Prostate gland (tissue), 2 donors: ENCODE measurements at regions not wholly inside any gene's neighbourhood (a gene's known extent, or its start where the extent isn't known, plus 50 kb on each side); places are given as distances from the start of the nearest gene placed in this dataset.

ENCODE experiments used
- DNase-seq: peaks from one replicate; pipeline ENCODE4 v3.0.0-alpha.2; 2019; ENCODE audit warnings: low spot score
- H3K27ac ChIP-seq, 2 donors: fragments of 200-600 bp; sonication (generic); 2 replicates each; pipeline ENCODE4 v1.5.1; 2017 to 2019
- H3K27me3 ChIP-seq: fragments of 200-600 bp; sonication (generic); replicated peaks from 2 replicates; pipeline ENCODE4 v1.5.1; 2019; ENCODE audit not compliant: insufficient read depth
- H3K36me3 ChIP-seq, 2 donors: fragments of 200-600 bp; sonication (generic); 1 replicate in 1 of 2; 2 replicates in 1 of 2; pipeline versions ENCODE4 v1.5.1 to v1.8.1; 2017 to 2019
- H3K4me1 ChIP-seq: fragments of 200-600 bp; sonication (generic); replicated peaks from 2 replicates; pipeline ENCODE4 v1.5.1; 2019
- H3K4me3 ChIP-seq, 2 donors: fragments of 200-600 bp; sonication (generic); 2 replicates each; pipeline ENCODE4 v1.5.1; 2017 to 2019
- H3K9me3 ChIP-seq: fragments of 200-600 bp; sonication (generic); 2 replicates; pipeline ENCODE4 v1.5.1; 2017
- CTCF ChIP-seq, 4 experiments: fragments of 200-600 bp in 2 of 4; fragments of 450-650 bp in 2 of 4; sonication (generic) in 2 of 4; IDR thresholded peaks; 1 replicate in 3 of 4; 2 replicates in 1 of 4; pipeline ENCODE4 v1.5.1; 2016 to 2019; ENCODE audit warnings: antibody characterized with exemption in 4 of 4, mild to moderate bottlenecking in 2 of 4, moderate library complexity in 2 of 4
- POLR2A ChIP-seq: fragments of 450-650 bp; IDR thresholded peaks from one replicate; pipeline ENCODE4 v1.6.1; 2016; ENCODE audit warnings: antibody characterized with exemption, mild to moderate bottlenecking
- POLR2AphosphoS5 ChIP-seq: sonication (generic); formaldehyde crosslinking; IDR thresholded peaks from one replicate; pipeline ENCODE4 v1.6.1; 2017; ENCODE audit warnings: antibody characterized with exemption
- WGBS: methylation state at CpG from one replicate; pipeline ENCODE4 v1.1.5; 2018; 5-methylcytosine and 5-hydroxymethylcytosine counted together
- intact Hi-C: fragments of 100-400 bp; cut with DNase I; formaldehyde crosslinking; loops from one replicate; pipeline ENCODE4 v1.14.2; 2022

GRCh38 chr17:77451894-77452852 lies 311.4 kb downstream of the SEC14L1 start:
- TF ChIP-seq CTCF (IDR thresholded peaks at IDR 0.05), result no peak
- peak; percentile 54 for TF ChIP-seq POLR2AphosphoS5
- Histone ChIP-seq H3K36me3 (no peaks in the 10 kb centered on the region), H3K4me1 (peaks cover 51% of the 10 kb centered on the region), H3K27ac (peak overlapping the region; percentile 81 to 91), H3K9me3 (no peaks in the 10 kb centered on the region), H3K4me3 (peak overlapping the region; percentile 41 to 42), H3K27me3 (no peaks in the 10 kb centered on the region)
- 2% methylated on average over 30 of the region's 30 CpGs for WGBS
- peak; percentile 78 for DNase-seq
- intact Hi-C loops, result loop anchor here (2.0 kb wide), 1 partner anchor 21 kb away; no protein-coding TSS in a partner anchor

GRCh38 chr17:77453613-77454241 lies 313.0 kb downstream of the SEC14L1 start:
- Histone ChIP-seq H3K4me1 (peaks cover 51% of the 10 kb centered on the region), H3K36me3 (no peaks in the 10 kb centered on the region), H3K27me3 (no peaks in the 10 kb centered on the region), H3K9me3 (no peaks in the 10 kb centered on the region), H3K27ac (peak overlapping the region; percentile 81 to 91), H3K4me3 (peak overlapping the region; percentile 0 to 16)
- WGBS, result 31% methylated on average over 15 of the region's 15 CpGs
- no peak for TF ChIP-seq POLR2A
- TF ChIP-seq POLR2AphosphoS5, result no peak
- intact Hi-C loops, result no loop called here
- DNase-seq, result no peak

- Histone ChIP-seq H3K36me3 (no peaks in the 10 kb centered on the region), H3K4me1 (peaks cover 51% of the 10 kb centered on the region), H3K9me3 (no peaks in the 10 kb centered on the region), H3K27me3 (no peaks in the 10 kb centered on the region), H3K4me3 (peak overlapping the region; percentile 0 to 16), H3K27ac (peak overlapping the region; percentile 81 to 91)
- DNase-seq, result peak; percentile 90
- intact Hi-C loops, result no loop called here
- TF ChIP-seq POLR2AphosphoS5, result peak; percentile 80
- TF ChIP-seq CTCF (IDR thresholded peaks at IDR 0.05), result no peak
- TF ChIP-seq POLR2A, result no peak
- 29% methylated on average over 31 of the region's 31 CpGs for WGBS
Observed at GRCh38 chr17:77454242-77455095, 313.7 kb downstream of the SEC14L1 start.

- Histone ChIP-seq H3K36me3 (no peaks in the 10 kb centered on the region), H3K27me3 (no peaks in the 10 kb centered on the region), H3K4me1 (peaks cover 44% of the 10 kb centered on the region), H3K27ac (peak overlapping the region; percentile 81 to 91), H3K9me3 (no peaks in the 10 kb centered on the region), H3K4me3 (no peak overlapping the region)
- no peak for DNase-seq
- intact Hi-C loops, result no loop called here
- 51% methylated on average over 20 of the region's 25 CpGs for WGBS
- TF ChIP-seq POLR2A (no peak), POLR2AphosphoS5 (no peak), CTCF (IDR thresholded peaks at IDR 0.05) (no peak)
Observed at GRCh38 chr17:77455111-77455890, 314.5 kb downstream of the SEC14L1 start.
